B cell (primary cell): ENCODE measurements at regions not wholly inside any gene's neighbourhood (a gene's known extent, or its start where the extent isn't known, plus 50 kb on each side); places are given as distances from the start of the nearest gene placed in this dataset.

Source experiments
- ATAC-seq: fragments of 200-7000 bp; cut with Tn5 transposase; one replicate; pipeline ENCODE4 v1.10.0; 2021; ENCODE audit warnings: low read depth, mild to moderate bottlenecking, moderate number of reproducible peaks, moderate library complexity
- CTCF ChIA-PET: fragments of 350-600 bp; sonication (Branson Sonifier 250); formaldehyde crosslinking; loops from one replicate; lab custom pipeline; 2021; ENCODE audit warnings: antibody characterized with exemption, inconsistent platforms; lab: Charles Lee
- POLR2A ChIA-PET: fragments of 350-600 bp; sonication (Branson Sonifier 250); formaldehyde crosslinking; loops from one replicate; lab custom pipeline; 2021; ENCODE audit warnings: antibody characterized with exemption; lab: Charles Lee
- DNase-seq: peaks from one replicate; pipeline ENCODE4 v3.0.0; 2013
- H2AFZ ChIP-seq: 2 replicates; pipeline ENCODE4 v1.6.1; 2012; ENCODE audit warnings: mild to moderate bottlenecking, low read depth, low read length; ENCODE audit not compliant: insufficient read depth, poor library complexity, severe bottlenecking
- H3K27ac ChIP-seq, 2 donors: 1 replicate in 1 of 2; 2 replicates in 1 of 2; pipeline ENCODE4 v1.5.1; 2012 to 2013; ENCODE audit warnings: low read length in 2 of 2, mild to moderate bottlenecking in 2 of 2, moderate library complexity in 1 of 2
- H3K27me3 ChIP-seq, 4 experiments: fragments of 200-600 bp in 1 of 4; sonication (generic) in 1 of 4; replicated peaks in 1 of 4; 1 replicate in 2 of 4; 2 replicates in 2 of 4; pipeline versions ENCODE4 v1.6.1 to v1.7.0; 2013 to 2016; ENCODE audit warnings: low read length in 3 of 4, mild to moderate bottlenecking in 2 of 4, mixed read lengths in 1 of 4, moderate library complexity in 1 of 4; ENCODE audit not compliant: insufficient read depth in 4 of 4, control insufficient read depth in 3 of 4; ENCODE audit errors: control extremely low read depth in 1 of 4
- H3K36me3 ChIP-seq, 2 experiments: replicated peaks in 1 of 2; 1 replicate in 1 of 2; 2 replicates in 1 of 2; pipeline versions ENCODE4 v1.6.1 to v1.7.1; 2013; ENCODE audit warnings: low read length in 1 of 2; ENCODE audit not compliant: insufficient read depth in 2 of 2, control insufficient read depth in 1 of 2; ENCODE audit errors: control extremely low read depth in 1 of 2, extremely low read depth in 1 of 2
- H3K4me1 ChIP-seq, 2 donors: fragments of 200-600 bp in 1 of 2; sonication (generic) in 1 of 2; 1 replicate in 1 of 2; 2 replicates in 1 of 2; pipeline versions ENCODE4 v1.5.1 to v1.6.1; 2013 to 2017; ENCODE audit warnings: low read length in 2 of 2; ENCODE audit not compliant: control insufficient read depth in 2 of 2, insufficient read depth in 2 of 2
- H3K4me2 ChIP-seq: replicated peaks from 2 replicates; pipeline ENCODE3; 2012; ENCODE audit warnings: mild to moderate bottlenecking, low read depth, low read length; ENCODE audit not compliant: poor library complexity, severe bottlenecking
- H3K4me3 ChIP-seq, 5 experiments: fragments of 200-600 bp in 1 of 5; sonication (generic) in 1 of 5; 1 replicate in 3 of 5; 2 replicates in 2 of 5; pipeline versions ENCODE4 v1.5.1 to v1.7.0; 2011 to 2016; ENCODE audit warnings: low read length in 4 of 5, mild to moderate bottlenecking in 4 of 5, low read depth in 2 of 5, control low read depth in 1 of 5, moderate library complexity in 1 of 5; ENCODE audit not compliant: insufficient read depth in 1 of 5; ENCODE audit errors: control extremely low read depth in 1 of 5, extremely low read depth in 1 of 5
- H3K79me2 ChIP-seq: fragments of 200-600 bp; sonication (generic); one replicate; pipeline ENCODE4 v1.6.0; 2016; ENCODE audit warnings: low read length; ENCODE audit not compliant: control insufficient read depth, insufficient read depth
- H3K9ac ChIP-seq: fragments of 200-600 bp; sonication (generic); 2 replicates; pipeline ENCODE4 v1.6.1; 2017; ENCODE audit warnings: mild to moderate bottlenecking, low read length, moderate library complexity
- H3K9me3 ChIP-seq, 3 donors: one replicate each; pipeline versions ENCODE4 v1.6.1 to v1.7.1; 2013; ENCODE audit warnings: low read length in 2 of 3; ENCODE audit not compliant: control insufficient read depth in 2 of 3, insufficient read depth in 1 of 3; ENCODE audit errors: control extremely low read depth in 1 of 3
- H4K20me1 ChIP-seq: 2 replicates; pipeline ENCODE4 v1.6.0; 2012; ENCODE audit warnings: mild to moderate bottlenecking, low read length; ENCODE audit not compliant: insufficient read depth, control insufficient read depth, poor library complexity, severe bottlenecking
- H3K27ac Mint-ChIP-seq: one replicate; pipeline ENCODE4 v1.8.0; 2021; ENCODE audit warnings: mixed read lengths
- H3K27me3 Mint-ChIP-seq: one replicate; pipeline ENCODE4 v1.8.0; 2021; ENCODE audit warnings: mixed read lengths
- H3K4me1 Mint-ChIP-seq: one replicate; pipeline ENCODE4 v1.8.0; 2021; ENCODE audit warnings: mixed read lengths
- H3K4me3 Mint-ChIP-seq: one replicate; pipeline ENCODE4 v1.8.0; 2021; ENCODE audit warnings: mixed read lengths
- H3K9me3 Mint-ChIP-seq: one replicate; pipeline ENCODE4 v1.8.0; 2022; ENCODE audit warnings: mixed read lengths; ENCODE audit not compliant: insufficient read depth
- CTCF ChIP-seq: fragments of 200-600 bp; IDR thresholded peaks from one replicate; pipeline ENCODE4 v1.8.0; 2022; ENCODE audit warnings: antibody characterized with exemption, mild to moderate bottlenecking
- EZH2 ChIP-seq: IDR thresholded peaks from 2 replicates; pipeline ENCODE4 v1.6.1; 2012; ENCODE audit warnings: borderline replicate concordance, low read depth, mild to moderate bottlenecking, moderate library complexity, low read length; ENCODE audit not compliant: insufficient read depth, poor library complexity, severe bottlenecking
- WGBS: methylation state at CpG from one replicate; pipeline ENCODE4 v1.1.5; 2013; ENCODE audit warnings: missing lambda C conversion rate; ENCODE audit not compliant: insufficient coverage; 5-methylcytosine and 5-hydroxymethylcytosine counted together
- intact Hi-C: fragments of 100-400 bp; cut with micrococcal nuclease; formaldehyde crosslinking; loops from one replicate; pipeline ENCODE4 v1.10.0; 2022

GRCh38 chr10:52514481-52514880, 200.4 kb downstream of the DKK1 start:
- CTCF ChIA-PET, result no interaction called here
- POLR2A ChIA-PET, result no interaction called here
- H3K4me3 Mint-ChIP-seq, result no peak overlapping the region
- no peak overlapping the region for H3K27ac Mint-ChIP-seq
- TF ChIP-seq EZH2 (no peak), CTCF (no peak)
- Histone ChIP-seq H3K9ac (no peak overlapping the region), H3K79me2 (no peaks in the 10 kb centered on the region), H3K36me3 (no peaks in the 10 kb centered on the region), H3K9me3 (peaks cover 0 to 4% (median 3%) of the 10 kb centered on the region in 3 donors), H3K27me3 (no peaks in the 10 kb centered on the region), H3K27ac (no peak overlapping the region), H4K20me1 (no peaks in the 10 kb centered on the region), H2AFZ (no peak overlapping the region), H3K4me1 (no peaks in the 10 kb centered on the region), H3K4me3 (no peak overlapping the region), H3K4me2 (no peak overlapping the region)
- H3K27me3 Mint-ChIP-seq, result no peaks in the 10 kb centered on the region
- no peak for ATAC-seq
- no peak for DNase-seq
- intact Hi-C loops, result no loop called here
- WGBS, result no CpG with 5 or more reads among the region's 1 CpG
- no peaks in the 10 kb centered on the region for H3K4me1 Mint-ChIP-seq
- peaks cover 5% of the 10 kb centered on the region for H3K9me3 Mint-ChIP-seq

- no CpG with 5 or more reads among the region's 2 CpGs for WGBS
- no peaks in the 10 kb centered on the region for H3K4me1 Mint-ChIP-seq
- no peaks in the 10 kb centered on the region for H3K36me3 ChIP-seq
- H3K27ac Mint-ChIP-seq, result no peak overlapping the region
- H3K4me1 ChIP-seq, result no peaks in the 10 kb centered on the region
- ATAC-seq, result no peak
- no peaks in the 10 kb centered on the region for H4K20me1 ChIP-seq
- H3K4me3 ChIP-seq, result no peak overlapping the region
- ChIA-PET POLR2A (no interaction called here), CTCF (no interaction called here)
- H2AFZ ChIP-seq, result no peak overlapping the region
- intact Hi-C loops, result no loop called here
- H3K4me3 Mint-ChIP-seq, result no peak overlapping the region
- H3K9me3 Mint-ChIP-seq, result peaks cover 2% of the 10 kb centered on the region
- H3K9ac ChIP-seq, result no peak overlapping the region
- peaks cover 4% of the 10 kb centered on the region for H3K27me3 Mint-ChIP-seq
- DNase-seq, result no peak
- H3K4me2 ChIP-seq, result no peak overlapping the region
- H3K9me3 ChIP-seq, result peaks cover 0 to under 1% (median 0%) of the 10 kb centered on the region in 3 donors
- no peaks in the 10 kb centered on the region for H3K27me3 ChIP-seq
- no peak for TF ChIP-seq EZH2
- TF ChIP-seq CTCF, result no peak
- no peak overlapping the region for H3K27ac ChIP-seq
- H3K79me2 ChIP-seq, result no peaks in the 10 kb centered on the region
Measured at GRCh38 chr10:52517012-52517411, 202.9 kb downstream of the DKK1 start.
